Inflammatory macrophage (primary cell): ENCODE measurements at regions not wholly inside any gene's neighbourhood (a gene's known extent, or its start where the extent isn't known, plus 50 kb on each side); places are given as distances from the start of the nearest gene placed in this dataset.

Experiments used
- DNase-seq, 2 donors: peaks; one replicate each; pipeline ENCODE4 v3.0.0-alpha.2; 2020 to 2022

DNA sequence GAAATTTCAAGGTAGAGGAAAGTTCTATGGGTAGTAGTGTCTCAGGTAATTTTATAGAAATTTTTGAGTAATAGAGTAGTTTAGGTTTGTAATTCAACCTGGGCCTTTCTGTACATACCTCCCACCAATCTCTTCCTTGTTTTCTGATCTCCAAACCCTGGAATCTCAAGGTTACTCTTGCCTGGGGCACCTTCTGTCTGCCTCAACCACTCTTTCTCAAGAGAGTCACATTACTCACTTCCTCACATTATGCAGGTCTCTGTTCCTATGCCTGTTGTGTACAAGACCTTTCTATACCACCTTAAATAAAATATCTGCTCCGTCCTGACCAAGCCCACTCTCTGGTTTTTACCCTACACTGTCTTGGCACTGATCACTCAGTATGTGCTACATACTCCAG, 412.6 kb upstream of the CTNND2 start:
- no peak for DNase-seq

DNA sequence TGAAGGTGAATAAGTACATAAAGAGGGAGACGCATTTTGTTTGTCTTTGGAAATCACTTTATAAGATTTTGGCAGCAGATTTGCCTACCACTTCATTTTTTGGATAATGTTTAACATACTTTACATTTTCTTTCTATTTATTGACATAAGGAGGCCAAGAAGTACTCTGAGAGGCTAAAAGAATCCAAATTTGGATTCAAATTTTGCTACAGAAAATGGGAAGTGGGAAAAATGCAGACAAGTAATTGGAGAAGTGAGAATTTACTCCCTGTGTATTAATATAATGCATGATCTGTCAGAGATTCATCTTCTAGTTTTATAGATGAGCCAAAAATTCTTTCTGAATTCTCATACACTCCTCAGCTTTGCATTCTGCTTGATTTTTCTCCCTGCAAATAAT, 411.2 kb upstream of the CTNND2 start:
- DNase-seq: no peak

DNA sequence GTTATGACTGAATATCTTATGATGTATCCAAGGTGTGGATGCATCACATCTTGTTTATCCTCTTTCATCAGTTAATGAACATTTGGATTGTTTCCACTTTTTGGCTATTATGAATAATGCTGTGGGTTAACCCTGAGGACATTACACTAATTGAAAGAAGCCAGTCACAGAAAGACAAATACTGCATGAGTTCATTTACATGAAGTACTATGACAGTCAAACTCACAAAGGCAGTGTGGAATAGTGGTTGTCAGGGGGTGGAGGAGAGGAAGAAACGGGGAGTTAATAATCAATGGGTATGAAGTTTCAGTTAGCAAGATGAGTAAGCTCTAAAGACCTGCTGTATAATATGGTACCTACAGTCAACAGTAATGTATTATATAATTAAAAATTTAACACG, 409.4 kb upstream of the CTNND2 start:
- DNase-seq: no peak

DNA sequence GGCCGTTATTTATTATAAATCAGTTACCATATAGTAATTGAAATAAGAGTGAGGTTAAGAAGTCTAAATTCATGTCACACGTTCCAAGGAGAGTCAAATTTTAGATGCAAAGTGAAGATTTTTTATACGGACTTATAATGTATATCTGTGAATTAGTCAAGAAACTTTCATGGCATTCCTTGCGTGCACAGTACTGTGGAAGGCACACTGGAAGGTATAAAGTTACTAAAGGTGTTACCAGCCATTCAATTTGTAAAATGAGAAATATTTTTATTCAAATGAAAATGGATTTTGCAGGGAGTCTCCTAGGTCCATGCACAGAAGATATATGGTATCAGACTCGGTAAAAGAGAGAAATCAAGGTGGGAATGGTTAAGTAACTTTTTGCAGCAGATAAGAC, 408.1 kb upstream of the CTNND2 start:
- DNase-seq: no peak

DNA sequence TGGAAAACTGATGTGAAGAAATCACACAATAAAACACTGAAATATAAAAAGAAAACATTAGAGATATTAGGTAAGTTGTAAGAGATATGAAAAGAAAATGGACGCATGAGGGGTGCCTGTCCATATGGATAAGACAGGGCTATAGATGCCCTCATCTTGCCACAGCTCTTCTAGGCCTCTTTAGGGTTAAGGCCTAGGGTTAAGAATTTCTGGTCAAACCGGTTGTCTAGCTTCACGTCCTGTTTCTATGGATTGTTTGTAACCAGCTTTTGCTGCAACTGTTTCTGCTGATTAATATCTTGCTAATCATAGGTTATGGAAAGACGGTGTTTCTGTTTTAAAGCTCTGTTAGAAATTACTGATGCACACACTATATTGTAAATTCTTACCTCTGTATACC, 389.9 kb upstream of the CTNND2 start:
- no peak for DNase-seq

DNA sequence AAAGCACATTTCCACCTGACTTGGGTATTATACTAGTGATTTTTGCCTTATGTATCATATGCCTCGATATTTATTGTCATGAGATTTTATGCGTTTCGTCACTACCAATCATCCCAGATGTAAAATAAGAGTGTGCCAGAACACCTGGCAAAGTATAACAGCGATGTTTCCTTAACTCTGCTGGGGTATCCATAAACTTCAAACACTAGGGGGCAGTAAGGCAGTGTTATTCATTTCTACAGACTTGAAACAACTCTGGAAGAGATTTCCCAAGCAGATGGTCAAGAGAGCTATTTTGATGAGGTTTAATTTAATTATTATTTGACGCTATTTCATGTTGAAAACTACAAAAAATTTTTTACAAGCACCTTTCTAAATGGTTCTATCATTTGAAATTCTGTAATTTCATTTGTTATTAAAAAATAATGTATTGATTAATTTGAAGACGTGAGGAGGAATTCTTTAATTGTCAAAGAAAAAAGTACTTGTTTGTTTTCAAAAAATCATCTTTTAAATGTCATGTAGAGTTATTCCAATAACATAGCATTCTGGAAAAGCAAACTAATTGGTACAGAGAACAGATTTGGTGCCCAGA, 388.5 kb upstream of the CTNND2 start:
- peak; percentile 6 to 13 for DNase-seq

DNA sequence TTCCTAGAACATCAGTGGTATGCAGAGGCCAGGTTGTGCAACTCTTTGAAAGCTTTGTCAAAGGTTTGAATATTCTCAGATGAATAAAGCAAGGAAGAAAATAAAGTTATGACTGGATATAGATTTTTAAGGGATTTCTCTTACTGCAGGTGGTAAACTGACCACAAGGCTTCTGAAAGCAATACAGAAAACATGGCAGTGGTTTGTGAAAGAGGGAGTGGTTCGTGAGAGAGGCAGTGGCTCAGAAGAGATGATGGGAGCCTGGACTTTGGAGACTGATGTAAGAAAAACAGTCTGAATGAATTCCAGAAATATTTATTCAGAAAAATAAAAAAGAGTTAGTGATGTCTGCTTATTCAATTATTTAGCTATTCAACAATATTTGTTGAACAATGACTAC, 380.4 kb upstream of the CTNND2 start:
- no peak for DNase-seq

DNA sequence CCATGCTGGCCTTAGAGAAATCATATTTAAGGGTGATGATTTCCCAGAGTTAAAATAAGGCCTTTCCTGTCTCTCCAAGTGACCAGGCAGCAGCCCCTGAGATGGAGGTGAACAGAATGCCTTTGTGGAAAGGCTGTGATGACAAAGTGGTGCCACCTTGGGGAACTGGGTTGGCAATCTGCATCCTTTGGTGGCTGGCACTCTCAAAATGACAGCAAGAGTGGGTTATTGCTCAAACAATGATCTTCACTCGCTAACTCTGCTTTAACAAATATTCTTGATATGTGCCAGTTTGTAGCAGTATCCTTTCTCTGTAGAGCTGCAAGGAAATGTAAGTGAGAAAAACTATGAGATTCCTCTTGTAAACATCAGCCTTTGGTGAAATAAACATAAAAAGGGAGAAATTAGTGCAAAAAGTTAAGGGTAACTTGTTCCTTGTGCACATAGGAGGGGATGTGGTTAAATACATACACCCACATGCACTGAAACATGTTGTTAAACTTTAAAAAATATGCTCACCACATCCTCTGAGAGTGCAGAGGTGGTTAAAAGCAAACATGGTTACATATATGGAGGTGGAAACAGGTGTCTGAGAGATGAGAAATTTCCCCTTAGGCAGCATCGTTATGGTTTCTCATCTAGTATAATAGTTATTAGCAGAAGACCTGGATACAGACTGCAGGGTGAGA, 373.4 kb upstream of the CTNND2 start:
- DNase-seq: no peak

DNA sequence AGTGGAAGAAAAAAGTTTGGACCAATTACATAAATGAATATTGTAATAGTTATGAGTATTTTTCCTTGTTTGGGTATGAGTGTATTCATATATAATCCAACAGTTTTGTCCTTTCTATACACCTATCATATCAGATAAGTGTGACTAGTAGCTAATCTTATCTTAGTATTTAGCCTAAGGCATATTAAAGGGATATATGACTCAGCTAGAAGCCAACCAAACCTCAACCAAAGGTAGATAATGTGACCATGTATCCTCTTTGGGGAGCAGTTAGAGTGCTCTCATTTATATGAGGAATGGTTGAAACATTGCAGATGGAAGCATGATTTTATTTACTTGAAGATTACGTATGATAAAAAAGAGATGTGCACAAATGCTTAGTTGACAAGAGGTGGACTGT, 370.0 kb upstream of the CTNND2 start:
- DNase-seq: no peak

DNA sequence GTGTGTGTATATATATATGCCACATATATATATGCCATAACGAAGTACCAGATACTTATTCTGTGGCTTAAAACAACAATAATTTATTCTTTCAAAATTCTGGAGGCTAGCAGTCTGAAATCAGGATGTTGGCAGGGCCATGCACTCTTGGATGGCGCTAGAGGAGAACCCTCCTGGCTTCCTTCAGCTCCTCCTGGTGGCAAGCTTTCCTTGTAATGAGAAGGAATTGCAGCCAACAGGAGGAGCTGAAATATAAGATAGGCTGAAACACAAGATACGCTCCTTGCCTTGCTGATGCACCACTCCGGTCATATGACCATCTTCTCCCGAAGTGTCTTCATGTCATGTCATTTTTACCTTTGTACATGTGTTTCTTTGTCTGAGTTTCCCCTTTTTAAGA, 368.1 kb upstream of the CTNND2 start:
- DNase-seq: no peak

DNA sequence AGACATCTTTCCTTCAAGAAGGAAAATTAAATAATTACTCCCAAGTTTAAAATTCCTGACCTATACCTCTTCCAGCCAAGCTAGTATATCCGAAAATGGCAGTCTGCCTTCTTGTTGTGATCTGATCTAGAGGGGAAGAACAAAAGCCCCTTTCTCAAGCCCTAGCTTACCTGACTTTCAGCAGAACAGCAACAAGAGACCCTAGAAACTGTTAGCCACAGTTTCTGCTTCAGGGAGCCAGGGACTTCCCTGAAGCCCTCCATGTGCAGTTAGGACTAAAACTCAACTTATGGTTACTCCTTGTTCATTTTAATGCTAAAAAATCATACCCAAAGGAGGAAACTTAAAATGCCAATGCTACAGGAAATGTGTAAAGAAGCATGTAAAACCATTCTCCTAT, 366.7 kb upstream of the CTNND2 start:
- no peak for DNase-seq

DNA sequence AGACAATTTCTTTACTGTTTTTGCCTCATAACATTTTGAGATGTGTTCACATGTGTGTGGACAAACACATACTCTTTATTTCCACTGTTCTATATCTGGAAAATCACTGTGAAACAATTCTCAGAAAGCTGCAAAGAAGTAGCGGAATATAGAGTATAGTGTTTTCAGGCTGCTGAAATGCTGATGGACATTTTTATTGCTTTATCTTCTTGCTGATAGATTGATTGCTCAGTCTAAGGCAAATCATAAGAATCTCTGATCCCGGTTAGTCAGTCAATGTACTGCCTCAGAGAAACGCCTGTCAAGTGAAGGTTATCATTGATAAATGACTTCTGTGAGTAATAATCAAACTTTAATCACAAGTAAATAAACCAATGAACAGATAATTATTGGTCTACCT, 364.9 kb upstream of the CTNND2 start:
- DNase-seq: no peak

DNA sequence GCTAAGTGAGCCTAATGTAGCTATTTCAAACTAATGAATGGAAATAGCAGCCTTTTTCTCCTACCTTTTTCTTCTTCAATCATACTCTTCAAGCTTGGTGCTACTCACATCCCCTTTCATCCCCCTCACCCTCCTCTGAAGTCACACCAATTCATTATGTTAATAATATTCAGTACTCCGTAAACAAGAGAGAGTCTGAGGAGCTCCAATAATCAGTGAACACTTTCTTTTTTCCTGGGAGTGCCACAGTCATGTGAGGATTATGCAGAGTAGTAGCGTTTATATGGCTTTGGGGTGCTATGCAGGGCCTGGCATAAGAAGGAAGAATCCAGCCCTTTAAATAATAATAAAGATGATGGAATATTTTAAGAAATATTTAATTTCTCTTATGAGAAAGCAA, 354.3 kb upstream of the CTNND2 start:
- DNase-seq: no peak

DNA sequence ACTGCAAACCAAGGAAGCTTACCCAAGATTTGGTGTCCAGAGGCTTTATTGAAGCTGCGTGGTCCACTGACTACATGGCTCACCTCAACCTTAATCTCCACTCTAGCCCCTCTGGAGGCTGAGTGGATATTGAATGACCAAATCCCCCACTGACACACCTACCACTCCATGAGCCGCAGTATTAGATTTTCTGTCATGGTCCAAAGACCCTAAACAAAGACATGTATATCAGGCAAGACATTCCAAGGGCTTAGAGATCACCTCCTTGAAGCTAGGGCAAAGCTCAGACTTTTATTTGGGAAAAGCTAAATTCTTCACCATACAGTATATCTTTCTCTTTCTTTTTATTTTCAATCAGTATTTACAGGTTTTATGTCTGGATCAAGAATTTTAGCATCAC, 346.2 kb upstream of the CTNND2 start:
- no peak for DNase-seq

DNA sequence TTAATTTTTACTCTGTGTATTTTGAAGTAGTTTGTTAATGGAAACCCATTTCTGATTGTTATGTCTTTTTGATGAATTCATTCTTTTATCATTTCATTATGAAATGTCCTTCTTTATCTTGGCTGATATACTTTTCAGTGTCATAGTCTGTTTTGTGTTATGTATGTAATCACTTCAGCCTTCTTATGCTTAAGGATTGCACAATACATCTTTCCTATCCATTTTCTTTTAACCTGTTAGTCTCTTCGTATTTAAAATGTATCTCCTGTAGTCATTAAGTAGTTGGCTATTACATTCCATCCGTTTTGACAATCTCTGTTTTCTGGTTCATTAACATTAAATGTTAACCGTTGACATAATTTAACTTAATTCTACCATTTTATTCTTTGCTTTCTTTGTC, 344.6 kb upstream of the CTNND2 start:
- no peak for DNase-seq

DNA sequence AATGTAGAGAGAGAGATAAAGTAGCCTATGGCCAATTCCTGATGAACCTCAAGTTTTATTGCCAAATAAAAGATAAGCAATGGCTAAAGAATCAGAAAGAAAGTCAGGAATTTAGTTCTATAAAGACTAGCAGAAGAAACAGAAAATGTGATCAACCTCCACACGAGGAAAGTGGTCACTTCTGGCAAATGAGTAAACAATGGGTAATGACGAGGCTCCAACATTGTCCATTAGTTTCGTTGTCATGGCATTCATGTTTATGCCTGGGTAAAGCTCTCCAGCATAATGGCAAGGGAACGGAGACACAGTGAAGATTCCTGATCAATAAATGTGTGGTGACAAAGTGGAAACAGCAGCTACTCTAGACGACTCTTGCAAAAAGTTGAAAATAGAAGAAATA, 341.8 kb upstream of the CTNND2 start:
- DNase-seq: no peak

DNA sequence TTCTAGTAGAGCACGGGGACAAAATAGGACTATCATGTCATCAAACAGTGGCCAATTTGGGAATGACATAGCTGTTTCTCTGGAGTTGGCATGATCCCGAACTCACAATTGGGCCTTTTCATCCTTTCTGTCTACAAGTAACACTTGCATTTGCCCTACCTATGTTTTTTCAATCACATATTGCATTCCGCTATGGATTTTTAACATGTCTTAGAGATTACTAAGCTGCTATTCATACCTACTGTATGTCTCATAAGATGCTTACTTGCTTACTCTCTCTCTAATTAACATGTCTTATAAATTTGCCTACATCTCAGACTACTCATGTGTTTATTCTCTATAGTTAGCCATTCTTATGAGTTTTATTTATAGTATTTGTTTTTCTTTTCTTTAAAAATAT, 341.2 kb upstream of the CTNND2 start:
- no peak for DNase-seq

DNA sequence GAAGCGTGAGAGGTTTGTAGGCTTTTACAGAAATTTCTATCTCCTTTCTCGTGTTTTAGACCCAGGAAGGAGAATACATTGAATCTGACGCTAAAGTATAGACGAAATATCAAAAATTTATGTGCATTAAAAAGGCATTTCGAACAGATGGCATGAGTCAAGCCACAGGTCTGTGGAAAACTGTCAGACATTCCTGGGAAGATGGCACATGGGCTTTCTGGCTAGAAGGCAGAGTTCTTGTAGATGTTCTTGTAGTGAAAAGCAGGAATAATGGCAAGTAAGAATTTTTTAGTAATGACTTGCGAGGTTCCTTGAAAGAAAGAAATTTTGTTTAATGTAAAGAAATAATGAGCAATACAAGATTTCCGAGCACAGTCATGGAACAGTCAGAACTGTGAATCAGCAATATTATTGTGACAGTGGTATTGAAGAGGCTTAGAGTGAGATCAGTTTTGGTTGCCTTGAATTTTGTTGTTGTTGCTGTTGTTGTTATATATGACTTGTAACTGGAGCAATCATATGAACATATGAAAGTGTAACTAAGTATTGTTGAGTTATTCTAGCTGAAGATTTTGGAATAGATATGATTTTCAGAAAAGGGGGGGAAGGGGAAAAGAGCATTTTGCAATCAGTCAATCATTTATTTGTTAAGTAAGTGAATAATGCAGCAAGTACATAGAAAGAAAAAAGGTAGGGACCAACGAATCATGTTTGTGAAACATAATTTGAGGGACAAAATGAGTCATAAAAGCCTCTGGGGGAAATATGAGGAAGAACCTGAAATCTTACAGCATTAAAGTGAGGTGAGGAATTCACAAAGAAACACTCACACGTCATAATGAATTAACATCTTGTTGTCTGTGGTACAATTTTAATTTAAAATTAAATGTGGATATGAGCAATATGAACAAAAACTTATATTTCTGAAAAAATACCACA, 339.0 kb upstream of the CTNND2 start:
- no peak for DNase-seq

DNA sequence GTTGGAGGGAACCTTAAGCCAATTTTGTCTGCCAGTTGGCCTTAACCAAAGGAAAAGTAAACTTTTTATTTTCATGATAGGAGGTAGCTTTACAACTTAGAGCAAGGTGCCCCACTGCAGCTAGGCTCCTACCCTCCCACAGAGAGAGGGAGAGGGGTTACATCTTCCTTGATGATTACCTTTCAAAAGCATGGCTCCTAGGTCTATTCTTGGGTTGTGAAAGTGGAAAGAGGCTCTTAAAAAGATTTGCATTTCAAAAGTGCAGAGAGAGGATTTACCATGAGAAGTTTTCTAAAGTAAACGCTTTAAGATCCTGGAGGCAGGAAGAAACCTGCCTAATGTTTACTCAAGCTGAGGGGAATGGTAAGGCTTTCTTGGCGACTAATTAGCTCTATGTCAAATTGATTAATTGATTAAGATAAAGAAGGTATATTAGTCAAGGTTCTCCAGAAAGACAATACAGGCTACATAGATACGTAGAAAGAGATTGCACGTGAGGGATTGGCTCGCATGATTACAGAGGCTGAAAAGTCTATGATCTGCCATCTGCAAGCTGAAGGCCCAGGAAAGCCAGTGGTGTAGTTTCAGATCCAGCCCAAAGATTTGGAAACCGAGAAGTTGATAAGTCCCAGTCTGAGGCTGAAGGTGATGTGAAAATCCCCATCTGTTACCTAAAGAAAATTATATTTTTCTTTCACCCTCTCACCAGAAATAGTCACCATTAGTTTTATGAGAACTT, 333.8 kb upstream of the CTNND2 start:
- no peak for DNase-seq

DNA sequence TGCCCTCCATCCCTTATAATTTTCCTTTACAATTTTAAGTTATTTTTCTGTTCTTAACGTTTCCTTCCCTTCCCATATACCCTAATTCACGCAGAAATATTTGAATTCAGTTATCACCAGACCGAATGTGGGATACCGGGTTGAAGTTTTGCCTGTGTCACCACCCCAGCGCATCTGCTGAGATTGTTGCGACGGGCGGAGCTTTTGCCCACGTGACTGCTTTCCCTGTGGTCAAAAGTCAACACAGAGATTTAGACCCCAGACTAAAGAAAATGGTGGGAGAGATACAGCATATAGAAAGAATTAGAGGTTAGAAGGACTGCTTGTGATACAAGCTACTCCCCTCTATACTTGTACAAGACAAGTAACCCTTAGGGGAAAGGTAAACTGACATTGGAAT, 326.4 kb upstream of the CTNND2 start:
- no peak for DNase-seq

DNA sequence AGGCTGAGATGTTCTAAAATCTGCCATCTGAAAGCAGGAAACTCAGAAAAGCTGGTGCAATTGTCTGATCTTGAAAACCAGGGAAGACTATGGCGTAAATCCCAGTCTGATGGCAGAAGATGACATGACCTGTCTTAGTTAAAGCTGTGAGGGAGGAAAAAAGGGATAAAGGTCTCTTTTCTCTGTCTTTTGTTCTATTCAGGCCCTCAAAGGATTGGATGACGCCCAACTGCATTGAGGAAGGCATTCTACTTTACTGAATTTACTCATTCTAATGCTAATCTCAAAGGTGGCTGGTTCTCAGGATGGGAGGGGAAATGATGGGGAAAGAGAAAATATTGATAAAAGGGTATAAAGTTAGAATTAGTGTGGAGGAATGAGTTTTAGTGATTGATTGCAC, 312.8 kb upstream of the CTNND2 start:
- DNase-seq: no peak

DNA sequence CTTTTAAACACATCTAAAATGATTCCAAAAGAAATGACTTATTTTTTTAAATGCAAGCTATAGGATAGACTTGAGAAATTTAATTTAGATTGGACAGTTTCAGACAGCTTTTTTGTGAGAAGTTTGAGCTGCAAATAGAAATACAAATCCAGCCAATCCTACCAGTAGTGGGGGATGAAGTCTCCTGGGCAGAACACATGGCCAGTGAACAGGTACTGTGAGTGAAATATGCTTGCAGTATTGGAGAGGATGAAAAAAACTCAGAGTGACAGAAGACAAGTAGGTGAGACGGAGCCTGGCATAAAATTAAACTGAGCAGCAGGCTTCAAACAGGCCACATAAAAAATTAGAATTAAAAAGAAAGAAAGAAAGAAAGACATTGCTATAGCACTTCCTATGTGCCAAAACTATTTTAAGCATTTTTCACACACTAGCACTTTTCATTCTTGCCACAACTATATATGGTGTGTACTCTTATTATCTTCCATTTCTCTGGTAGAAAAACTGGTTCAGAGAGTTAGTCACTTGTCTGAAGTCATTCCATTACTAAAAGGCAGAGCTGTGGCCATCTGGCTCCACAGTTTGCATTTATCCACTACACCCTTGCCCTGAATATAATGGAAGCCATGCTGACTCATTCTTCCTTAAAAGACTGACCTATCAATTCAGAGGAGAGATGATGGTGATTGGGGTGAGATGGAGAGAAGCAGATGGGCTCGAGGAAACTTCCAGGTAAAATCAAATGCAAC, 310.2 kb upstream of the CTNND2 start:
- no peak for DNase-seq
